ENCODE measurements at regions not wholly inside any gene's neighbourhood (a gene's known extent, or its start where the extent isn't known, plus 50 kb on each side); places are given as distances from the start of the nearest gene placed in this dataset.

GRCh38 chrX:69263251-69263820, 98.1 kb upstream of the PJA1 start:
- no peak for DNase-seq

- DNase-seq = no peak
These were observed 97.0 kb upstream of the PJA1 start for GRCh38 chrX:69262036-69262936.

- no peak for DNase-seq
These were observed 94.9 kb upstream of the PJA1 start for GRCh38 chrX:69260169-69260568.

GRCh38 chrX:69258893-69259292, 93.6 kb upstream of the PJA1 start:
- DNase-seq = no peak

- DNase-seq = no peak
These were observed 92.4 kb upstream of the PJA1 start for GRCh38 chrX:69257499-69258127.

GRCh38 chrX:69256291-69256565, 91.0 kb upstream of the PJA1 start:
- DNase-seq = no peak

GRCh38 chrX:69255441-69256290, 90.4 kb upstream of the PJA1 start:
- no peak for DNase-seq

- no peak for DNase-seq
These were observed 88.6 kb upstream of the PJA1 start for GRCh38 chrX:69253821-69254220.

GRCh38 chrX:69243276-69243675, 78.0 kb upstream of the PJA1 start:
- DNase-seq = no peak

GRCh38 chrX:69238887-69239231, 73.6 kb upstream of the PJA1 start:
- no peak for DNase-seq

- DNase-seq = peak; percentile 27
These were observed 73.0 kb upstream of the PJA1 start for GRCh38 chrX:69238114-69238886.

GRCh38 chrX:69237236-69237635, 72.0 kb upstream of the PJA1 start:
- DNase-seq = peak; percentile 73

GRCh38 chrX:69236641-69237040, 71.4 kb upstream of the PJA1 start:
- DNase-seq = no peak

GRCh38 chrX:69234624-69235023, 69.4 kb upstream of the PJA1 start:
- no peak for DNase-seq

GRCh38 chrX:69232945-69233344, 67.7 kb upstream of the PJA1 start:
- DNase-seq = peak; percentile 95

- DNase-seq = peak; percentile 4
These were observed 66.7 kb upstream of the PJA1 start for GRCh38 chrX:69231903-69232302.

GRCh38 chrX:69229436-69229835, 64.2 kb upstream of the PJA1 start:
- DNase-seq = no peak

GRCh38 chrX:69228732-69229131, 63.5 kb upstream of the PJA1 start:
- DNase-seq = no peak

- DNase-seq = no peak
These were observed 61.4 kb upstream of the PJA1 start for GRCh38 chrX:69226459-69227158.

- peak; percentile 68 for DNase-seq
These were observed 57.1 kb upstream of the PJA1 start for GRCh38 chrX:69222103-69223090.
